RKO (cell line): ENCODE measurements at regions not wholly inside any gene's neighbourhood (a gene's known extent, or its start where the extent isn't known, plus 50 kb on each side); places are given as distances from the start of the nearest gene placed in this dataset.

Experiments
- DNase-seq: peaks from one replicate; pipeline ENCODE4 v3.0.0-alpha.2; 2016; ENCODE audit warnings: low spot score

DNA sequence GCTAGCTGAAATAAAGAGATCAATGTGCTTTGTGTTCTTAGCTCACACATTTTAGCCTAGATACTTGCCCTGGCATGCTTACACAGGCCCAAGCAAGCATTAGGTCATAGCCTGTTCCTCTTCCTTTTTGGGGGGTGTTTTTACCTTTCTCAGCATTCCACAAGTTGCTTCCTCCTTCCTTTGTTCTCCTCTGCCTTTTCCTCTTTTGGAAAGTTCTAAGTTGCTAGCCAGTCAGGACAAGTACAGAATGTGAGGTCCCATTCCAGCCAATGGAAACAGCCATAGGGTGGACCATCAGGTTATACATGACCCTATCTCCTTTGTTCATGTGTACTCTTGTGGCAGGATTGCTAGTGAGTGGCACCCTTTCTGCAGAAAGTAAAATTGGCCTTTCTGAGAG is 154.9 kb downstream of the RASSF9 start:
- no peak for DNase-seq

DNA sequence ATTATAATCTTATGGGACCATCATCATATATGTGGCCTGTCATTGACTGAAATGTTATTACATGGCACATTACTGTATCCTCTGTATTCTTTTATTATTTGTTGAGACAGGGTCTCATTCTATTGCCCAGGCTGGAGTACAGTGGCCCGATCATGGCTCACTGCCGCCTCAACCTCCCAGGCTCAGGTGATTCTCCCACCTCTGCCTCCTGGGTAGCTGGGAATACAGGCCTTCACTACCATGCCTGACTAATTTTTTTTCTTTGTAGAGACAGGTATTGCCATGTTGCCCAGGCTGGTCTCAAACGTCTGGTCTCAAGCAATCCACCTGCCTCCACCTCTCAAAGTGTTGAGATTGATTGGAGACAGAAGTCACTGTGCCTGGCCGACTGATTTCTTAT is 153.2 kb downstream of the RASSF9 start:
- no peak for DNase-seq

DNA sequence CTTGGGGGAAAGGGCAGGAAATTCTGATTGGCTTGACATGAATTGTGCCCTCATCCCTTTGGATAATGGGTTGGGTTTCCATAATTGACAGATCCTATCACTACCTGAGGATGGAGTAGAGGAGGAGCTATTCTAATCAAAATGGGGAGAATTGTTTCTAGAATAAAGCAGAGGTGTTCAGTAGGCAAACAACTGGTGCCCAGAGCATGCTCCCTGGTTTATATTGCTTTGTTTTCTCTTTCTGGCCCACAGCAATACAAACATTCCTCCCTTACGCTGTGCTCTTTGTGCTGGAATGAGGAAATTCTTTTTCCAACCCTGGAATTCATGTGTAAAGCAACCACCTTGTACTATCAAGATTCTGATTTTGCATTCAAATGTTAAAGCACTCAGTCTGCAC is 147.4 kb downstream of the RASSF9 start:
- DNase-seq, result no peak

DNA sequence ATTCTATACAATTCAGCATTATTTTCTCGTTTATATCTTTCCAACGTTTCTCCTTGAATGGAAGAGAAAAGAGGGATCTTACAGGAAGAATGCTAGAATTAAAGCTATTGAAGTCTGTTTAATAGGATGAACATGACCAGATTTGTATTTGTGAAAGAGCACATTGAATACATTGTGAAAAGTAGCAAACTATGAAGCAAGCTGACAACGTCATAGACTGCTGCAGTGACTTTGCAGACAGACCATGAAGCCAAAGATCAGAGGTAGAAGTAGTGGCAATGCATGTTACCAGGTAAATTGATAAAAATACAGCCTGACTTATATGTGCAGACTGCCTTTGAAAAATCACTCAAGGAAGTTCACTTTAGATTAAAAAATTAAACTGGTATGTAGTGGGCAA is 146.1 kb downstream of the RASSF9 start:
- DNase-seq, result no peak

DNA sequence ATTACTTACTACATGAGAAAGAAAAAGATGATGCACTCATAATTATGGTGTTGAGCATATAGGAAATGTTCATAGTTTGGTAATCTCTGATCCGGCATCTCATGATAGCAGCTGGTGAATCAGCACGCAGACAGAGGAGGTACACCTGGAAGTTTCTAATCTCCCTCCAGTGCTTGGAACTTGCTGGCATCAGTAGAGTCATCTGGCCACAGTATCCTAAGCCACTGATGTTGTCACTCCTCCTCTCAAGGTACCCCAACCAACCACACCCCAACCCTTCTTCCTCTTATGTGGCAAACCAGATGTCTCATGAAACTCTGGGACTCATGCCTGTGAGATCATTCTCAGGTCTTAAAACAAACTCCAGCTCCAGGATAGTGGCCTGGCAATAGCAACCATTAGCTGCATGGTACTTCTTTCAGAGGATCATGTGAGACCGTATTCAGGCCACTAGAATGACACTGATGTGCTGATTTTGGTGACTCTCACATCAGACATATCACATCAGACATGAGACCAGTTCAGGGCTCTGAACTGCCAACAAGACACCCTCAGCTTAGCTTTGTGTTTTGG is 143.0 kb downstream of the RASSF9 start:
- DNase-seq, result no peak

DNA sequence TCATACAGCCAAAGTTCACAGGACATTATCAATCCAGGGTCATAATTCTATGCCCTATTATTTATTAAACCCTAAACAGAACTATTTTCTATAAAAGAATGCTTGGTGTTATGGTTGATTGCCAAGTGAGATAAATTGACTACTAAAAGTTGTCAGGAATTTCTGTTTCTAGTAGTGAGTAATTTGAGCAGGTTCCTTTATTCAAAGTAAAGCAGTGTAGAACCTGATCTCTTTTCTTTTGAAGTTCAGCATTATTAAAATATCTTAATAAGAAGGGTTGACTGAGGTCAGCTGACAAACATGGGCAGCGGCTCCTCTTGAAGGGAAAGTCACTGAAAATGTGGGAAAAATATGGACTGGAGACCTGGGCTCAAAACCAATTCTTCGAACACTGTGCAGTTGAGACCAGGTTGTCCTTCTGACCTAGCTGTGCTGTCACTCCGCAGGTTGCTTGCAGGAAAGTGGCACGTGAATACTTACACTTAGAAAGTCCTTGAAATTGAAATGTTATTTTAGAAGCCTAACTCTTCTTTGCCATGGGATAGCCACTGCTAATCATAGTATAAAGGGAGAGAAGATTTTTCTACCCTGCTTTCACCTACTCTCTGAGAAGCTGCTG is 141.0 kb downstream of the RASSF9 start:
- DNase-seq, result no peak

DNA sequence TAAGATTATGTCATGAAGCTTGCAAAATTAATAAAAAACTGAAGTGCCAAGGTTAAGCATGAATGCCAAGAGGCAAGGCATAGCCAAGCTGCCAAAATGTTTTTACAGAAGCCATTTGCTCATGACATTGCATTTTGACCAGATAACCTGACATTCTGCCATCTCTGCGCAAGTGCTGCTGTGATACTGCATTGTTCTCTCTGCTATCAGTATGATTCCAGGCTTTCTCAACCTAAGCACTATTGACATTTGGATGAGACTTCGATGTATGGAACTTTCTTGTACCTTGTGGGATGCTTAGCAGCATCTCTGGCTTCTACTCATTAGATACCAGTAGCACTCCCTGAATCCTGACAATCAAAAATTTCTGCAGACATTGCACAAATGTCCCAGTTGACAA is 139.2 kb downstream of the RASSF9 start:
- DNase-seq, result no peak

DNA sequence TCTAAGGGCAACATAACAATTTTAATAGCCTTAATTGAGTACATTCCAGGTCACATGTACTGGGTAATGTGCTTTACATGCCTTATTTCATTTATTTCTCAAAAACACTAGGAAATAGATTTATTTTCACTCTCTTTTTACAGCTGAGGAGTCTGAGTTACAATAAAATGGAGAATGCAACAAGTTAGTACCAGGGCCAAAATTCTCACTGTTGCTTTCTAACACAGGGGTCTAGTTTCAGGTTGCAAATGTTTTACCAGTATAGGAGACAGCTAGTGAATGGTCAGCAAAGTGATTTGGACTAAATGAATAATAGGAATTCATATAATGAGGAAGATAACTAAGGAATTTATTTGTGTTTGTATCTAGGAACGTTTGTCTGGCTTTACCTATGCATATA is 137.3 kb downstream of the RASSF9 start:
- no peak for DNase-seq

DNA sequence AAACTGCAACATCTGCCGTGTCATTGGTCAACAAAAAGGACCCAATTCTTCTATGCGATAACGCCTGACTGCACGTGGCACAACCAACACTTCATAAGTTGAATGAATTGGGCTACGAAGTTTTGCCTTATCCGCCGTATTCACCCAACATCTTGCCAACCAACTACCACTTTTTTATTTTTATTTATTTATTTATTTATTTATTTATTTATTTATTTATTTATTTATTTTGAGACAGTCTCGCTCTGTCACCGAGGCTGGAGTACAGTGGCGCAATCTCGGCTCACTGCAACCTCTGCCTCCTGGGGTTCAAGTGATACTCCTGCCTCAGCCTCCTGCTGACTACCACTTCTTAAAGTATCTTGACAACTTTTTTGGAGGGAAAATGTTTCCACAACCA is 127.4 kb downstream of the RASSF9 start:
- no peak for DNase-seq

DNA sequence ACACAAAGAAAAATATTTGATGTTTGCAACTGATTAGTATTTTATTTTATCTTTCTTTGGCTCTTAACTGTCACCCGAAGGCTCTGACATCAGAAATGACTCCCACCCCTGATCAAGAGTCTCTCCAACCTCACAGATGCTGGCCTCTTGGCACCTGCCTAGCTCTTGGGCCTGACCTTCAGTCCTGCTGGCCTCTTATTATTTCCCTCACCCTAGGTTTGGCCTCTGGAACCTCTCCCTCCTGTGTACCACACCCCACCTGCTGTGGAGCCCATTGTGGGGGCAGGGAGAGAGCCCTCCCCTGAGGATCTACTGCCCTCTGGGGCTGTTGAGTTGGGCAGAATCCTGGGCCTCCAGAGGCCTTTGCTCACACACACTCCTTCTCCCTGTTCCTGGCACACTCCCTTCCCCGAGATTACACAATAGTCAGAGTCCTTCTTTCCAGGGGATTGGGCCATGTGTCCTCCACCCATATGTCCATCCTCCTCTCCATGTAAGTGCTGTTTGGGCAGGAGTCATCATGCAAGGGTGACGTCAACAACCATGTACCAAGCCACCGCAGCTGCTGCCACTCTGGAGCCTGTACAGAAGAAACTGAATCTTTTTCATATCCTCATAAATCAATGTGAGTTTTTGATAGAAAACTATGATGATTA is 124.3 kb downstream of the RASSF9 start:
- no peak for DNase-seq

DNA sequence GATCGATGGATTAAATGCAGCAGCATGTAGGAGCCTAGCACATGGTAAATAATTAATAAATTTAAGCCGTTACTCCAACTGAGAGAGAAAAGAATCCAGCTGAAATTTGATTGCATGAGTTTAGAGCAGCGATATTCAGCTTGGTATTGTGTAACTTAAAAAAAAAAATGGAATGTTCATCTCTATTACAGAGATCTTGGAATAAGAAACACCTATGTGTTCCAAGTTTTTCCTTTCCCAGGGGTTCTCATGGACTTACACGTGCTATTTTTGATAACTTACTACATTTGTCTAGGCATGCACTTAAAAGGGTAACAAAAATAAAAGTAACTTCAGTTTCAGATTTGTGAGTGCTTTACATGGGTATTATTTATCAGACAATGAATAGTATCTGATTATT is 122.8 kb downstream of the RASSF9 start:
- no peak for DNase-seq

DNA sequence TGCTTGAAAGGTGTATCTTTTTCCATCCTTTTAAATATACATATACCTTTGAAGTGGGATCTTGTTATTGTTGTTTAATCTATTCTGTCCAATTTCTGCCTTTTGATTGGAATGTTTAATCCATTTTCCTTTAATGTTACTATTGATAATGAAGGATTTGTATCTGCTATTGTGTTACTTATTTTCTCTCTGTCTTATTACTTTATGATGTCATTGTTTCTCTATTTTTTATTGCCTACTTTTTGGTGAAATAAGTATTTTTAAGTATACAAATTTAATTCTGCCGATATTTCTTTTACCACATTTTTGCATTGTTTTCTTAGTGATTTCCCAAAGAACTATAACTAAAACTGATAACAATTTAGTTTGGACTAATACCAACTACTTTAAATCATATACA is 121.8 kb downstream of the RASSF9 start:
- DNase-seq, result no peak

DNA sequence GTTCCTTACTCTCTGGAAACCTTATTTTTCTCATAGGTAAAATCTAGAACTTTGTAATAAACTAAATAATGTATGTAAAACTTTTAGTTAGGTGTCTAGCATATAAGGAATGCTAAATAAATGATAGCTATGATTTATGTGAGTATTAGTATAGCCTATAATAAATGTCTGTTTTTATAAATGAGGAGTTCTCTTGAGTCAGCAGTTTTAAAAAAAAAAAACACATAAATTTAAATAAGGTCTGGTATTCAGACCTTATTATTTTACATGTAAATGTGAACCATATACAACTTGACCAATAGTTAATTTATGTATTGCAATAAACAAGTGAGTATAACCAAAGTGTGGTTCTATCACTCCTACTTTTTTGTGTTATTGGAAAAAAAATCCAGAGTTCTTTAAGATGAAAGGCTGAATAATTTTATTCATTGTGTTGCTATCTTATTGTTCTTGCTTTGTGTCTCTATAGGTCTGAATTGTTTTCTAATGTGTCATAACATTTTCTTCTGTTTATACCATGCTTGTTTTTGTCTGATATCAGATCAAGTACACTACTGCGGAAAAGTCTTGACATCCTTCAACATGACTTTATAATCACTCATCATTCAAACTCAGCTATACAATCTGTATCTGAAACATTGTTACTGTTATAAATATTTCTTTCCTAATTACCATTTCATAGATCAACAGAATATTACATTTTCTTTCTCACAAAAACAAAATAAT is 115.7 kb downstream of the RASSF9 start:
- DNase-seq, result no peak

DNA sequence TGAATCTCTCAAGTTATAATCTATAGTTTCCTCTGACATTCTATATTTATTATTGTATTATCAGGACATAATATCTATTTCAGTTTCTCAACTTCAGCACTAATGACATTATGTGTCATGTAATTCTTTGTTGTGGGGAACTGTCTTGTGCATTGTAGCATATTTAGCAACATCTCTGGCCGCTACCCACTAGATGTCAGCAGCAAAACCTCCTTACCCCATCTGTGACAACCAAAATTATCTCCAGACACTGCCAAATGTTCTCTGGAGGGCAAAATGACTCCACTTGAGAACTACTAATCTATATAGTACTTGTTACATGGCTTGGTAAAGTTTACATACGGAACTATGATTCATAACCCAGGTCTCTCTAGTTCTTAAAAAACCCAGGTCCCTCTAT is 110.2 kb downstream of the RASSF9 start:
- no peak for DNase-seq

DNA sequence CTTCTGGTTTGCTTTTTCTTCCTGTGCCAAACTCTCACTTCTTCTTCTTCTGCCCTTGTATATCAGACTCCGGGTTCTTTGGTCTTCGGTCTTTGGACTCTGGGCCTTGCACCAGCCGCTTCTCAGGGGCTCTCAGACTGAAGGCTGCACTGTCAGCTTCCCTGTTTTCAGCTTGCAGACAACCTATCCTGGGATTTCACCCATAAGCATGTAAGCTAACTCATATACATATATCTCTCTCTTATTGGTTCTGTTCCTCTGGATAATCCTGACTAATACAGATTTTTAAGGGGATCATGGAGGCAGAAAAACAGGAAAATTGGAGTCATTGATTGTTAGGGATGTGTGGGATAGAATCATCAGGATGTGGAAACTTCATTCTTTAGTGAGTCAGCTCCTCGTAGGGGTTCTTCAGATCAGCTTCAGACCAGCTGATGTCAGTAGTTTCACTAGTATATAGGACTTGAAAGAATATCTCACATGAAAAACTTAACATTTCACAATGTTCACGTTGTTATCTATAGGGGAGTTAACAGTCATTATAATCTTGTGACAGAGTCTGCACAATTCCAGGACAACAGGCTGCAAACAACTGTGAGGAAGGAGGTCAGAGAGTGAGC is 102.9 kb downstream of the RASSF9 start:
- no peak for DNase-seq

DNA sequence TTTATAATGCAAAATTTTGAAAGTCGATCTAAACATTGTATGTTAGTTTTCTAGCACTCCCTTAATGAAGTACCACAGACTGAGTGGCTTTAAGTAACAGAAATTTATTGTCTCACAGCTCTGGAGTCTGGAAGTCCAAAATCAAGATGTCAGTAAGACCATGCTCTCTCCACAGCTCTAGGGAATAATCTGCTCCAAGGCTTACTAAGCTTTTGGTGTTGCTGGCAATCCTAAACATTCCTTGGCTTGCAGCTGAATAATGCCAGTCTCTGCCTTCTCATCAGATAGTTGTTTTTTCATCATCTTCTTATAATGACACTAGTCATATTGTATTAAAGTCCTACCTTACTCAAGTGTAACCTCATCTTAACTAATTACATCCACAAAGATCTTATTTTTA is 102.2 kb downstream of the RASSF9 start:
- no peak for DNase-seq

DNA sequence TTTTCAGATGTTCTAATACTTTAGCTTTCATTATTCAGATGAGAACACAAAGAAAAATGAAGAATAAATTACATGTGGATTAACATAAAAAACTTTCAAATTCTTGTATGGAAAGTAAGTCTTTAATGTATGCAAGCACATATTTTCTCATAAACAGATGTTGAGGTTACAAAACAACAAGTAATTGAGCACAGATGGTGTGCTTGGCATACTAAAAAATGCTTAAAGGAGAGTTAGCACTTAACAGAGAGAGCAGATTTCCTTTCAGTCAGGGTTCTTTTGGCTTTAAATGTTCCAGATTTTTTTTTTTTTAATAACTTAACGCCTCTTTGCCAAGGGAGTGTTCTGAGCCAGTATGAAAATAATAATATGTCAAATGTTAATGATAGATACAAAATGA is 96.0 kb downstream of the RASSF9 start:
- DNase-seq, result no peak

DNA sequence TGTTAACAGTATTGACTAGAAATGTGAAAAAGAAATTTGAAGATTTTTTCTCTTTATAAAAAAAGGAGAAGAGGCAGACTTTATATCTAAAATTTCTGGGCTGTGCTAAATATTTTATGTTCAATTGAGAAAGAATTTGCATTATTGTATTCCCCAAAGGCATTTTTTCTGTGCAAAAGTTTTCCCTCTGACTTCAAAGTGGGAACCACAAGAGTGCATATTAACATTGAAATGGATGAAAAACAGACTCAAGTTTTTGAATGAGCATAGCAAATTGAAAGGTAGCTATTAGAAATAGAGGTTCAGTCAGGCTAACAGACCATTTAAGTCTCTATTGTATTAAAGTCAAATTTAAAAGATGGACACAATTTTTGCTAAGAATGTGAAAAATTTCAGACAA is 95.2 kb downstream of the RASSF9 start:
- DNase-seq, result no peak

DNA sequence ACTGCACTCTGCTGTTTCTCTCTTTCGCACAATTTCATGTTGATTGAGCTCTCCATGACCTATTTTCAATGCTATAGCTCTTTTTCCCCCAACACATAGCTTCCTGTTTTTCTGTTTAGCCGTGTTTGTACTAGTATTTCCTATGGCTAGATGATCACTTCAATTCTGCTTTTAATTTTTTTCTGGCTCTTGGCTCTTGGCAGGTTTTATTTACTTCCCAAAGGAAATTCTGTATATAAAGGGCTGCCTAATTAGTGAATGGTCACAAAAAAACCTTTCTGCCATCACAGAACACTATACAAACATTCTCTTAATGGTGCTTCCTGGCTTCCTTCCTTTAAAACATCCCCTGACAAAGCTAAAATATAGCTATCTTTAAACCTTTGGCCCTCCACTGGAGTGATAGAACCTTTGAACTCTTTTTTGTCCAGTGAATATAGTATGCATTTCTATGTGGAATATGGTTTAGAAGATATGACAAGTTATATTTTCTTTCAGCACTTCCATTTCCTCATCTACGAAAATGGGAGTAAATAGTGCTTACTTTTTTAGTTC is 88.2 kb downstream of the RASSF9 start:
- DNase-seq, result no peak
